ENCODE measurements at regions not wholly inside any gene's neighbourhood (a gene's known extent, or its start where the extent isn't known, plus 50 kb on each side); places are given as distances from the start of the nearest gene placed in this dataset.

- H2AK5ac ChIP-seq (ENCODE audit: low read depth, low read length) = no peak overlapping the region
- no peak overlapping the region for H3K4me2 ChIP-seq (ENCODE audit: insufficient read depth, low read length, poor library complexity, severe bottlenecking)
- no peak overlapping the region for H3K4me3 ChIP-seq (ENCODE audit: low read length in 2 of 2)
- H3K4me1 ChIP-seq (ENCODE audit: control insufficient read depth in 2 of 2, insufficient read depth in 1 of 2, low read depth in 1 of 2, low read length in 2 of 2) = no peaks in the 10 kb centered on the region
- no peak overlapping the region for H2BK12ac ChIP-seq (ENCODE audit: low read length)
- no peaks in the 10 kb centered on the region for H3K79me1 ChIP-seq (ENCODE audit: low read depth, low read length)
- H2BK120ac ChIP-seq (ENCODE audit: low read depth, low read length) = no peak overlapping the region
- no peak overlapping the region for H3K27ac ChIP-seq (replicated peaks; ENCODE audit: low read length)
- H2BK15ac ChIP-seq (ENCODE audit: low read length) = no peak overlapping the region
- H2BK5ac ChIP-seq (ENCODE audit: low read length) = no peak overlapping the region
- no peak overlapping the region for H3K9ac ChIP-seq (ENCODE audit: low read depth, low read length, poor library complexity)
- no peak overlapping the region for H3K4ac ChIP-seq (ENCODE audit: low read length)
- H3K14ac ChIP-seq (ENCODE audit: low read length) = no peak overlapping the region
- WGBS, 2 donors (ENCODE audit: extremely low coverage in 2 of 2, insufficient read length in 2 of 2, insufficient replicate concordance in 1 of 2) = no CpG with 5 or more reads among the region's 1 CpG
- H2AFZ ChIP-seq (ENCODE audit: low read length) = no peak overlapping the region
- no peak overlapping the region for H3K18ac ChIP-seq (ENCODE audit: low read length)
- H4K91ac ChIP-seq (ENCODE audit: low read depth, low read length, poor library complexity) = no peak overlapping the region
- DNase-seq (ENCODE audit: low spot score) = no peak
- no peaks in the 10 kb centered on the region for H3K36me3 ChIP-seq (replicated peaks in 1 of 2; ENCODE audit: control insufficient read depth in 2 of 2, insufficient read depth in 2 of 2, low read length in 2 of 2)
- no peak overlapping the region for H3K23ac ChIP-seq (ENCODE audit: low read depth, low read length, poor library complexity)
- H4K8ac ChIP-seq (ENCODE audit: low read depth, low read length) = no peak overlapping the region
- no peaks in the 10 kb centered on the region for H3K27me3 ChIP-seq (ENCODE audit: control insufficient read depth in 3 of 3, insufficient read depth in 3 of 3, low read depth in 1 of 3, low read length in 3 of 3)
- no peaks in the 10 kb centered on the region for H3K9me3 ChIP-seq (replicated peaks in 1 of 2; ENCODE audit: control insufficient read depth in 2 of 2, insufficient read depth in 1 of 2, low read depth in 1 of 2, low read length in 2 of 2)
Measured at GRCh38 chr1:170290276-170290675, 144.5 kb downstream of the NTMT2 start.

GRCh38 chr1:170290991-170291390 lies 145.2 kb downstream of the NTMT2 start:
- H4K91ac ChIP-seq (ENCODE audit: low read depth, low read length, poor library complexity) = no peak overlapping the region
- no peak overlapping the region for H3K23ac ChIP-seq (ENCODE audit: low read depth, low read length, poor library complexity)
- H3K9me3 ChIP-seq (replicated peaks in 1 of 2; ENCODE audit: control insufficient read depth in 2 of 2, insufficient read depth in 1 of 2, low read depth in 1 of 2, low read length in 2 of 2) = no peaks in the 10 kb centered on the region
- H2AFZ ChIP-seq (ENCODE audit: low read length) = no peak overlapping the region
- H3K9ac ChIP-seq (ENCODE audit: low read depth, low read length, poor library complexity) = no peak overlapping the region
- H3K27me3 ChIP-seq (ENCODE audit: control insufficient read depth in 3 of 3, insufficient read depth in 3 of 3, low read depth in 1 of 3, low read length in 3 of 3) = no peaks in the 10 kb centered on the region
- H2AK5ac ChIP-seq (ENCODE audit: low read depth, low read length) = no peak overlapping the region
- H4K8ac ChIP-seq (ENCODE audit: low read depth, low read length) = no peak overlapping the region
- H3K14ac ChIP-seq (ENCODE audit: low read length) = no peak overlapping the region
- no peak overlapping the region for H2BK5ac ChIP-seq (ENCODE audit: low read length)
- DNase-seq (ENCODE audit: low spot score) = no peak
- H3K79me1 ChIP-seq (ENCODE audit: low read depth, low read length) = no peaks in the 10 kb centered on the region
- no peak overlapping the region for H3K27ac ChIP-seq (replicated peaks; ENCODE audit: low read length)
- no peak overlapping the region for H3K18ac ChIP-seq (ENCODE audit: low read length)
- no peak overlapping the region for H3K4me2 ChIP-seq (ENCODE audit: insufficient read depth, low read length, poor library complexity, severe bottlenecking)
- no CpG with 5 or more reads among the region's 1 CpG for WGBS, 2 donors (ENCODE audit: extremely low coverage in 2 of 2, insufficient read length in 2 of 2, insufficient replicate concordance in 1 of 2)
- no peak overlapping the region for H3K4ac ChIP-seq (ENCODE audit: low read length)
- no peak overlapping the region for H2BK120ac ChIP-seq (ENCODE audit: low read depth, low read length)
- no peaks in the 10 kb centered on the region for H3K4me1 ChIP-seq (ENCODE audit: control insufficient read depth in 2 of 2, insufficient read depth in 1 of 2, low read depth in 1 of 2, low read length in 2 of 2)
- no peak overlapping the region for H2BK15ac ChIP-seq (ENCODE audit: low read length)
- H2BK12ac ChIP-seq (ENCODE audit: low read length) = no peak overlapping the region
- H3K4me3 ChIP-seq (ENCODE audit: low read length in 2 of 2) = no peak overlapping the region
- no peaks in the 10 kb centered on the region for H3K36me3 ChIP-seq (replicated peaks in 1 of 2; ENCODE audit: control insufficient read depth in 2 of 2, insufficient read depth in 2 of 2, low read length in 2 of 2)

GRCh38 chr1:170291516-170291915 lies 145.8 kb downstream of the NTMT2 start:
- Histone ChIP-seq H3K27me3 (ENCODE audit: control insufficient read depth in 3 of 3, insufficient read depth in 3 of 3, low read depth in 1 of 3, low read length in 3 of 3) (no peaks in the 10 kb centered on the region), H3K4me1 (ENCODE audit: control insufficient read depth in 2 of 2, insufficient read depth in 1 of 2, low read depth in 1 of 2, low read length in 2 of 2) (no peaks in the 10 kb centered on the region), H3K4ac (ENCODE audit: low read length) (no peak overlapping the region), H3K14ac (ENCODE audit: low read length) (no peak overlapping the region), H3K27ac (replicated peaks; ENCODE audit: low read length) (no peak overlapping the region), H4K91ac (ENCODE audit: low read depth, low read length, poor library complexity) (no peak overlapping the region), H3K23ac (ENCODE audit: low read depth, low read length, poor library complexity) (no peak overlapping the region), H4K8ac (ENCODE audit: low read depth, low read length) (no peak overlapping the region), H3K79me1 (ENCODE audit: low read depth, low read length) (no peaks in the 10 kb centered on the region), H3K18ac (ENCODE audit: low read length) (no peak overlapping the region), H2AFZ (ENCODE audit: low read length) (no peak overlapping the region), H2BK12ac (ENCODE audit: low read length) (no peak overlapping the region), H3K4me3 (ENCODE audit: low read length in 2 of 2) (no peak overlapping the region), H3K36me3 (replicated peaks in 1 of 2; ENCODE audit: control insufficient read depth in 2 of 2, insufficient read depth in 2 of 2, low read length in 2 of 2) (no peaks in the 10 kb centered on the region), H2BK120ac (ENCODE audit: low read depth, low read length) (no peak overlapping the region), H2AK5ac (ENCODE audit: low read depth, low read length) (no peak overlapping the region), H2BK15ac (ENCODE audit: low read length) (no peak overlapping the region), H3K9ac (ENCODE audit: low read depth, low read length, poor library complexity) (no peak overlapping the region), H3K4me2 (ENCODE audit: insufficient read depth, low read length, poor library complexity, severe bottlenecking) (no peak overlapping the region), H2BK5ac (ENCODE audit: low read length) (no peak overlapping the region), H3K9me3 (replicated peaks in 1 of 2; ENCODE audit: control insufficient read depth in 2 of 2, insufficient read depth in 1 of 2, low read depth in 1 of 2, low read length in 2 of 2) (no peaks in the 10 kb centered on the region)
- no CpG with 5 or more reads among the region's 4 CpGs for WGBS, 2 donors (ENCODE audit: extremely low coverage in 2 of 2, insufficient read length in 2 of 2, insufficient replicate concordance in 1 of 2)
- no peak for DNase-seq (ENCODE audit: low spot score)

GRCh38 chr1:170296211-170296610 lies 150.5 kb downstream of the NTMT2 start:
- no peak for DNase-seq (ENCODE audit: low spot score)

More at GRCh38 chr1:170296211-170296610, 150.5 kb downstream of the NTMT2 start:
- Histone ChIP-seq H4K91ac (ENCODE audit: low read depth, low read length, poor library complexity) (no peak overlapping the region), H3K23ac (ENCODE audit: low read depth, low read length, poor library complexity) (no peak overlapping the region), H3K4me1 (ENCODE audit: control insufficient read depth in 2 of 2, insufficient read depth in 1 of 2, low read depth in 1 of 2, low read length in 2 of 2) (no peaks in the 10 kb centered on the region), H3K27ac (replicated peaks; ENCODE audit: low read length) (no peak overlapping the region), H3K27me3 (ENCODE audit: control insufficient read depth in 3 of 3, insufficient read depth in 3 of 3, low read depth in 1 of 3, low read length in 3 of 3) (no peaks in the 10 kb centered on the region), H3K79me1 (ENCODE audit: low read depth, low read length) (no peaks in the 10 kb centered on the region), H3K9ac (ENCODE audit: low read depth, low read length, poor library complexity) (no peak overlapping the region), H3K36me3 (replicated peaks in 1 of 2; ENCODE audit: control insufficient read depth in 2 of 2, insufficient read depth in 2 of 2, low read length in 2 of 2) (no peaks in the 10 kb centered on the region), H2BK15ac (ENCODE audit: low read length) (no peak overlapping the region), H3K4ac (ENCODE audit: low read length) (no peak overlapping the region), H3K9me3 (replicated peaks in 1 of 2; ENCODE audit: control insufficient read depth in 2 of 2, insufficient read depth in 1 of 2, low read depth in 1 of 2, low read length in 2 of 2) (no peaks in the 10 kb centered on the region), H3K4me2 (ENCODE audit: insufficient read depth, low read length, poor library complexity, severe bottlenecking) (no peak overlapping the region), H4K8ac (ENCODE audit: low read depth, low read length) (no peak overlapping the region), H2BK12ac (ENCODE audit: low read length) (no peak overlapping the region), H2BK5ac (ENCODE audit: low read length) (no peak overlapping the region), H2AK5ac (ENCODE audit: low read depth, low read length) (no peak overlapping the region), H3K4me3 (ENCODE audit: low read length in 2 of 2) (no peak overlapping the region), H3K14ac (ENCODE audit: low read length) (no peak overlapping the region), H2BK120ac (ENCODE audit: low read depth, low read length) (no peak overlapping the region), H3K18ac (ENCODE audit: low read length) (no peak overlapping the region), H2AFZ (ENCODE audit: low read length) (no peak overlapping the region)
- WGBS, 2 donors (ENCODE audit: extremely low coverage in 2 of 2, insufficient read length in 2 of 2, insufficient replicate concordance in 1 of 2) = no CpG with 5 or more reads among the region's 3 CpGs

All from neuronal stem cell (in vitro differentiated cells).